H9 (cell line): ENCODE measurements at regions not wholly inside any gene's neighbourhood (a gene's known extent, or its start where the extent isn't known, plus 50 kb on each side); places are given as distances from the start of the nearest gene placed in this dataset.
A peak's percentile ranks its signal among the peaks of the same experiment; 100 is the strongest.

Experiments
- DNase-seq: peaks from one replicate; pipeline ENCODE4 v3.0.0-alpha.2; 2017
- H2AFZ ChIP-seq: one replicate; pipeline ENCODE4 v1.6.1; 2013; ENCODE audit warnings: mild to moderate bottlenecking, low read length, control low read depth, moderate library complexity
- H2AK5ac ChIP-seq: 2 replicates; pipeline ENCODE4 v1.6.1; 2013; ENCODE audit warnings: low read length, control low read depth, mixed read lengths; ENCODE audit not compliant: insufficient read length
- H2BK120ac ChIP-seq: one replicate; pipeline ENCODE4 v1.6.1; 2013; ENCODE audit warnings: low read depth, mild to moderate bottlenecking, low read length, control low read depth, inconsistent platforms; ENCODE audit not compliant: poor library complexity, severe bottlenecking
- H2BK12ac ChIP-seq: 2 replicates; pipeline ENCODE4 v1.6.1; 2013; ENCODE audit warnings: low read length, control low read depth, mixed read lengths, low read depth; ENCODE audit not compliant: insufficient read length
- H2BK15ac ChIP-seq: 2 replicates; pipeline ENCODE4 v1.6.1; 2013; ENCODE audit warnings: low read depth, low read length, control low read depth
- H2BK20ac ChIP-seq: one replicate; pipeline ENCODE4 v1.6.1; 2013; ENCODE audit warnings: low read depth, mild to moderate bottlenecking, low read length, control low read depth, inconsistent platforms; ENCODE audit not compliant: poor library complexity, severe bottlenecking
- H2BK5ac ChIP-seq: 2 replicates; pipeline ENCODE4 v1.6.1; 2013; ENCODE audit warnings: low read length, control low read depth, mixed read lengths; ENCODE audit not compliant: insufficient read length
- H3K14ac ChIP-seq: 2 replicates; pipeline ENCODE4 v1.6.1; 2013; ENCODE audit warnings: low read length, control low read depth; ENCODE audit not compliant: insufficient read depth
- H3K18ac ChIP-seq: 2 replicates; pipeline ENCODE4 v1.6.1; 2013; ENCODE audit warnings: low read depth, mild to moderate bottlenecking, mixed read lengths, low read length, control low read depth; ENCODE audit not compliant: insufficient read length
- H3K23ac ChIP-seq: 2 replicates; pipeline ENCODE4 v1.6.1; 2013; ENCODE audit warnings: low read length, control low read depth, mixed read lengths, low read depth; ENCODE audit not compliant: insufficient read length
- H3K23me2 ChIP-seq: 2 replicates; pipeline ENCODE4 v1.6.1; 2013; ENCODE audit warnings: low read depth, mild to moderate bottlenecking, mixed read lengths, low read length, control low read depth; ENCODE audit not compliant: insufficient read length, poor library complexity, severe bottlenecking
- H3K27ac ChIP-seq: 2 replicates; pipeline ENCODE4 v1.5.1; 2013; ENCODE audit warnings: low read length, control low read depth, mixed read lengths, low read depth; ENCODE audit not compliant: insufficient read length
- H3K27me3 ChIP-seq: 2 replicates; pipeline ENCODE4 v1.6.1; 2013; ENCODE audit warnings: low read length, control low read depth, inconsistent platforms; ENCODE audit not compliant: insufficient read depth
- H3K4ac ChIP-seq: 2 replicates; pipeline ENCODE4 v1.6.1; 2013; ENCODE audit warnings: low read depth, mild to moderate bottlenecking, control low read depth, inconsistent platforms, low read length, moderate library complexity
- H3K4me1 ChIP-seq: 2 replicates; pipeline ENCODE4 v1.6.1; 2013; ENCODE audit warnings: low read length, control low read depth, inconsistent platforms; ENCODE audit not compliant: insufficient read depth
- H3K4me2 ChIP-seq: 2 replicates; pipeline ENCODE4 v1.6.1; 2013; ENCODE audit warnings: low read length, control low read depth, mixed read lengths; ENCODE audit not compliant: insufficient read length, insufficient read depth
- H3K56ac ChIP-seq: 2 replicates; pipeline ENCODE4 v1.6.1; 2013; ENCODE audit warnings: low read depth, mild to moderate bottlenecking, mixed read lengths, low read length, control low read depth; ENCODE audit not compliant: insufficient read length
- H3K79me1 ChIP-seq: 2 replicates; pipeline ENCODE4 v1.6.1; 2013; ENCODE audit warnings: low read depth, mild to moderate bottlenecking, moderate library complexity, low read length, control low read depth, inconsistent platforms; ENCODE audit not compliant: insufficient read depth, poor library complexity, severe bottlenecking
- H3K79me2 ChIP-seq: 2 replicates; pipeline ENCODE4 v1.6.1; 2013; ENCODE audit warnings: low read length, control low read depth, inconsistent platforms; ENCODE audit not compliant: insufficient read depth
- H3K9ac ChIP-seq: 2 replicates; pipeline ENCODE4 v1.6.1; 2013; ENCODE audit warnings: low read length, control low read depth, mixed read lengths; ENCODE audit not compliant: insufficient read length; ENCODE audit errors: extremely low read depth
- H3K9me3 ChIP-seq: one replicate; pipeline ENCODE4 v1.6.1; 2013; ENCODE audit warnings: low read depth, low read length, inconsistent platforms; ENCODE audit not compliant: control insufficient read depth
- H3T11ph ChIP-seq: one replicate; pipeline ENCODE4 v1.6.1; 2013; ENCODE audit warnings: mild to moderate bottlenecking, low read length, control low read depth, inconsistent platforms
- H4K20me1 ChIP-seq: one replicate; pipeline ENCODE4 v1.6.1; 2013; ENCODE audit not compliant: control insufficient read depth, insufficient read length, insufficient read depth
- H4K5ac ChIP-seq: 2 replicates; pipeline ENCODE4 v1.6.1; 2013; ENCODE audit warnings: low read depth, mild to moderate bottlenecking, mixed read lengths, low read length, control low read depth; ENCODE audit not compliant: insufficient read length
- H4K8ac ChIP-seq: replicated peaks from 2 replicates; pipeline ENCODE4 v1.6.1; 2013; ENCODE audit warnings: low read length, control low read depth, mixed read lengths, low read depth; ENCODE audit not compliant: insufficient read length
- H4K91ac ChIP-seq: 2 replicates; pipeline ENCODE4 v1.6.1; 2013; ENCODE audit warnings: low read depth, mild to moderate bottlenecking, moderate library complexity, mixed read lengths, low read length, control low read depth; ENCODE audit not compliant: insufficient read length
- H3K27ac Mint-ChIP-seq, 3 experiments: 2 replicates in 2 of 3; 3 replicates in 1 of 3; pipeline ENCODE4 v1.8.0; 2020 to 2021; ENCODE audit warnings: mixed read lengths in 3 of 3, mild to moderate bottlenecking in 1 of 3, moderate library complexity in 1 of 3
- H3K27me3 Mint-ChIP-seq: 2 replicates; pipeline ENCODE4 v1.8.0; 2021; ENCODE audit warnings: low read depth, mild to moderate bottlenecking, moderate library complexity, mixed read lengths
- H3K36me3 Mint-ChIP-seq, 3 experiments: 2 replicates in 2 of 3; 3 replicates in 1 of 3; pipeline ENCODE4 v1.8.0; 2020 to 2021; ENCODE audit warnings: low read depth in 3 of 3, mixed read lengths in 3 of 3; ENCODE audit not compliant: insufficient read depth in 1 of 3
- H3K4me1 Mint-ChIP-seq, 2 experiments: 2 replicates each; pipeline ENCODE4 v1.8.0; 2020; ENCODE audit warnings: mixed read lengths in 2 of 2
- H3K4me3 Mint-ChIP-seq, 2 experiments: 2 replicates in 1 of 2; 3 replicates in 1 of 2; pipeline ENCODE4 v1.8.0; 2020 to 2021; ENCODE audit warnings: mild to moderate bottlenecking in 2 of 2, mixed read lengths in 2 of 2, moderate library complexity in 1 of 2
- H3K9me3 Mint-ChIP-seq, 2 experiments: 2 replicates in 1 of 2; 3 replicates in 1 of 2; pipeline ENCODE4 v1.8.0; 2020; ENCODE audit warnings: mild to moderate bottlenecking in 2 of 2, mixed read lengths in 2 of 2, moderate library complexity in 1 of 2
- WGBS: extraction: QIAGEN DNeasy Blood & Tissue Kit; methylation state at CpG from one replicate; pipeline ENCODE4 v1.1.7; 2013; ENCODE audit warnings: missing lambda C conversion rate, low lambda C conversion rate, mixed read lengths; ENCODE audit not compliant: insufficient read length; ENCODE audit errors: extremely low coverage; 5-methylcytosine and 5-hydroxymethylcytosine counted together
- TF ChIP-seq, protein P1 (sequence below): fragments of 200-600 bp; sonication (generic); conservative IDR thresholded peaks from 3 replicates; pipeline ENCODE4 v1.8.0; 2021; ENCODE audit warnings: antibody characterized with exemption, mild to moderate bottlenecking

DNA sequence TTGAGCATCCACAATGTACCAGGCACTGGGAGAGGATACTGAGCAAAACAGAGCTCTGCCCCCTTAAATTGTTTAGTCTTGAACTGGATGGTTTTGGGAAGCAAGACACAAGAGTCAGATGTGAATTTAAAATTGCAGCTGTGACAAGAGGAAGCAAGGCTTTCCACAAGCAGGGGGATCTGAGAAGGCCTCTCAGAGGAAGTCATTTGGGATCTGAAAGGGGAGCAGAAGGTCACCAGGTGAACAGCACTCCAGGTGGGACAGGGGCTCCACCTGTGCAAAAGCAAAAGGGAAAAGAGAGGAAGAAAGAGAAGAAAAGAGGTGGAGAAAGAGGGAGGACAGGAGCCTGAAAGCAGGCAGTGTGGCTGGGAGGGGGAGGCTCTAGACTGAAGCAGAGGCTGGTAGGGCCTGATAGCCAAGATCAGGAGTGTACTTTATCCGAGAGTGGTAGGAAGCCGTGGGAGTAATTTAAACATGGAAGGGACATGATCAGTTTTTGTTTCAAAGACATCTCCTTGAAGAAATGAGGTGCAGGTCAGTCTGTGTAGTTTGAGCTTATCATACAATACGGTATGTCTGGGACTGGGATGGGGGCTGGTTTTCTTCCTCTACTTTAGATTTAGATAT is 76.1 kb upstream of the DUSP5 start:
- Histone ChIP-seq H3K23me2 (no peaks in the 10 kb centered on the region), H4K20me1 (no peaks in the 10 kb centered on the region), H3K79me1 (no peaks in the 10 kb centered on the region), H3K18ac (no peak overlapping the region), H4K8ac (no peak overlapping the region), H2AFZ (no peak overlapping the region), H2BK120ac (no peak overlapping the region), H4K5ac (no peak overlapping the region), H3K14ac (no peak overlapping the region), H3K9me3 (no peaks in the 10 kb centered on the region), H2BK12ac (no peak overlapping the region), H3K4me2 (no peak overlapping the region), H3K23ac (no peak overlapping the region), H3T11ph (no peak overlapping the region), H3K56ac (no peak overlapping the region), H2BK5ac (no peak overlapping the region), H2BK15ac (no peak overlapping the region), H2AK5ac (no peak overlapping the region), H3K27me3 (no peaks in the 10 kb centered on the region), H4K91ac (no peak overlapping the region), H3K9ac (no peak overlapping the region), H3K79me2 (no peaks in the 10 kb centered on the region), H3K4me1 (peaks cover 8% of the 10 kb centered on the region; the same call in 1 of the 2 replicates), H3K27ac (no peak overlapping the region), H2BK20ac (no peak overlapping the region), H3K4ac (no peak overlapping the region)
- Mint-ChIP-seq H3K27me3 (no peaks in the 10 kb centered on the region), H3K4me1 (peaks cover 18 to 27% of the 10 kb centered on the region in 2 experiments), H3K9me3 (no peaks in the 10 kb centered on the region), H3K27ac (peak overlapping the region; percentile 28 to 48 (median 35); a peak in 3 of 7 replicates), H3K36me3 (no peaks in the 10 kb centered on the region), H3K4me3 (no peak overlapping the region)
- DNase-seq, result no peak
- TF ChIP-seq, protein P1, sequence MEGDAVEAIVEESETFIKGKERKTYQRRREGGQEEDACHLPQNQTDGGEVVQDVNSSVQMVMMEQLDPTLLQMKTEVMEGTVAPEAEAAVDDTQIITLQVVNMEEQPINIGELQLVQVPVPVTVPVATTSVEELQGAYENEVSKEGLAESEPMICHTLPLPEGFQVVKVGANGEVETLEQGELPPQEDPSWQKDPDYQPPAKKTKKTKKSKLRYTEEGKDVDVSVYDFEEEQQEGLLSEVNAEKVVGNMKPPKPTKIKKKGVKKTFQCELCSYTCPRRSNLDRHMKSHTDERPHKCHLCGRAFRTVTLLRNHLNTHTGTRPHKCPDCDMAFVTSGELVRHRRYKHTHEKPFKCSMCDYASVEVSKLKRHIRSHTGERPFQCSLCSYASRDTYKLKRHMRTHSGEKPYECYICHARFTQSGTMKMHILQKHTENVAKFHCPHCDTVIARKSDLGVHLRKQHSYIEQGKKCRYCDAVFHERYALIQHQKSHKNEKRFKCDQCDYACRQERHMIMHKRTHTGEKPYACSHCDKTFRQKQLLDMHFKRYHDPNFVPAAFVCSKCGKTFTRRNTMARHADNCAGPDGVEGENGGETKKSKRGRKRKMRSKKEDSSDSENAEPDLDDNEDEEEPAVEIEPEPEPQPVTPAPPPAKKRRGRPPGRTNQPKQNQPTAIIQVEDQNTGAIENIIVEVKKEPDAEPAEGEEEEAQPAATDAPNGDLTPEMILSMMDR, result no peak
- WGBS, result no CpG with 5 or more reads among the region's 3 CpGs
